Activated B cell treated with CpG ODN at 0.5 μM for 24 hours (primary cell): ENCODE measurements at regions not wholly inside any gene's neighbourhood (a gene's known extent, or its start where the extent isn't known, plus 50 kb on each side); places are given as distances from the start of the nearest gene placed in this dataset.
"Not testable (repeated sequence)": the region's sequence is repeated elsewhere in the genome, so short reads cannot be mapped to it uniquely, and the experiment has no call there.

ENCODE experiments used
- ATAC-seq: fragments of 200-7000 bp; cut with Tn5 transposase; one replicate; pipeline ENCODE4 v1.10.0; 2021; ENCODE audit warnings: low read depth, mild to moderate bottlenecking, moderate library complexity
- CTCF ChIA-PET: fragments of 350-600 bp; sonication (Branson Sonifier 250); formaldehyde crosslinking; loops from one replicate; lab custom pipeline; 2021; ENCODE audit warnings: antibody characterized with exemption; lab: Charles Lee
- POLR2A ChIA-PET: fragments of 350-600 bp; sonication (Branson Sonifier 250); formaldehyde crosslinking; loops from one replicate; lab custom pipeline; 2021; ENCODE audit warnings: antibody characterized with exemption; lab: Charles Lee
- DNase-seq: peaks from one replicate; pipeline ENCODE4 v3.0.0; 2022
- H3K27ac Mint-ChIP-seq: one replicate; pipeline ENCODE4 v1.8.0; 2020; ENCODE audit warnings: mixed read lengths
- H3K27me3 Mint-ChIP-seq: one replicate; pipeline ENCODE4 v1.8.0; 2021; ENCODE audit warnings: mixed read lengths
- H3K36me3 Mint-ChIP-seq: one replicate; pipeline ENCODE4 v1.8.0; 2021; ENCODE audit warnings: low read depth, mixed read lengths
- H3K4me1 Mint-ChIP-seq: one replicate; pipeline ENCODE4 v1.8.0; 2021; ENCODE audit warnings: mixed read lengths
- H3K4me3 Mint-ChIP-seq: one replicate; pipeline ENCODE4 v1.8.0; 2020; ENCODE audit warnings: mild to moderate bottlenecking, mixed read lengths
- H3K9me3 Mint-ChIP-seq: one replicate; pipeline ENCODE4 v1.8.0; 2020; ENCODE audit warnings: mixed read lengths
- CTCF ChIP-seq: fragments of 200-600 bp; IDR thresholded peaks from one replicate; pipeline ENCODE4 v1.8.0; 2022; ENCODE audit warnings: antibody characterized with exemption, mild to moderate bottlenecking
- intact Hi-C: fragments of 100-400 bp; cut with micrococcal nuclease; formaldehyde crosslinking; loops from one replicate; pipeline ENCODE4 v1.15.1; 2024

- H3K27me3 Mint-ChIP-seq, intact Hi-C loops, POLR2A ChIA-PET, DNase-seq, H3K36me3 Mint-ChIP-seq, H3K9me3 Mint-ChIP-seq, ATAC-seq, H3K27ac Mint-ChIP-seq, CTCF ChIA-PET, H3K4me3 Mint-ChIP-seq, H3K4me1 Mint-ChIP-seq: not testable (repeated sequence)
These were observed 116.2 kb upstream of the FAM20C start for GRCh38 chr7:76202-76601.

DNA sequence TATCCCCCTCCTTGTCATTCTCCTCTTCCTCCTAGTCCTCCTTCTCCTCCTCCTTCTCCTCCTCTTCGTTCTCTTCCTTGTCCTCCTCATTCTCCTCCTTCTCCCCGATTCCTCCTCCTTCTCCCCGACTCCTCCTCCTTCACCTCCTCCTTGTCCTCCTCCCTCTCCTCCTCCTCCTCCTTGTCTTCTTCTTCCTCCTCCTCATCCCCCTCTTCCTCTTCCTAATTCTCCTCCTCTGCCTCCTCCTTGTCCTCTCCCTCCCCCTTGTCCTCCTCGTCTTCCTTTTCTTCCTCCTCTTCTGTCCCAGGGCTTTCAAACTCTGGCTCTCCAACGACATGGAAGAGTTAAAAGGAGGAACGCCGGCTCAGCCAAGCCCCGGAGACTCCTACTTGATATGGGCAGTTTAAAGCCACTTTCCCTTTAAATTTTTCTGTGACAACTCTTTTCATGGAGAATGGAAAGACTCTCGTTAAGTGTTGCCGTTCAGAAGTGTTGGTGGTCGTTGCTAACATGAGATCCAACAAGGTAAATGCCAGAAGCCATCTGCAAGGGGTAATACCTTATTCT is 115.5 kb upstream of the FAM20C start:
- intact Hi-C loops, H3K27me3 Mint-ChIP-seq, POLR2A ChIA-PET, H3K9me3 Mint-ChIP-seq, H3K4me3 Mint-ChIP-seq, H3K36me3 Mint-ChIP-seq, ATAC-seq, DNase-seq, CTCF ChIA-PET, H3K27ac Mint-ChIP-seq, H3K4me1 Mint-ChIP-seq: not testable (repeated sequence)

GRCh38 chr7:78862-79261 is 113.5 kb upstream of the FAM20C start:
- H3K4me1 Mint-ChIP-seq, DNase-seq, POLR2A ChIA-PET, H3K27me3 Mint-ChIP-seq, ATAC-seq, H3K36me3 Mint-ChIP-seq, H3K27ac Mint-ChIP-seq, H3K4me3 Mint-ChIP-seq, H3K9me3 Mint-ChIP-seq, CTCF ChIA-PET, intact Hi-C loops: not testable (repeated sequence)

DNA sequence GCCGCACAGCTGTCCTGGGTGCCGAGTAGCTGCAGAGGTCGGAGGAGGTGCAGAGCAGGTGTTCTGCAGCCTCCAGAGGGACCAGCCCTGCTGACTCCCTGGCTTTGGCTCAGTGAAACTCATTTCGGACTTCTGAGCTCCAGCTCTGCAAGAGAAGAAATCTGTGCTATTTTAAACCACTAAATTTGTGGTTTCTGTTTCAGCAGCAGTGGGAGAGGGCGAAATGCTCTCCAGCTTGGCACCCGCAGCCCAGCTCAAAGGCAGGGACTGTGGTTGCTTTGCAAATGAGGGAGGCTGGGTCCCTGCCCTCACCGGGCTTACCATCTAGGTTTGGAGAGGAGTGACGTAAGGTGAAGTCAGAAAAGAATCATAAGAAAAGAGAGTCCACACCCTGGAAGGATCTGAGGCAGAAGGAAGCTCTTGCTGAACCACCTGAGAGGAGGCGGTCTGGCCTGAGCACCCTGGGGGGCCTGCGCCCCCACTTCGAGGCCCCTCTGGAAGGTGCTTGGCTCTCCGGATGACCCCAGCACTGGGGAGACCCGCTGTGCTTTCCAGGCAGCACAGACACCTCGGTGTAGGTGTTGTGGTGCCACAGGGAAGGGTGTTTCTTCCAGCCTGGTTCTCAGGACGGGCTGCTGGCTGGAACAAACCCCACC is 112.8 kb upstream of the FAM20C start:
- H3K9me3 Mint-ChIP-seq, CTCF ChIA-PET, H3K36me3 Mint-ChIP-seq, ATAC-seq, H3K4me3 Mint-ChIP-seq, H3K27ac Mint-ChIP-seq, H3K4me1 Mint-ChIP-seq, intact Hi-C loops, POLR2A ChIA-PET, H3K27me3 Mint-ChIP-seq, DNase-seq: not testable (repeated sequence)

GRCh38 chr7:80259-81067 is 111.9 kb upstream of the FAM20C start:
- no peak for DNase-seq
- no peak for TF ChIP-seq CTCF
- ChIA-PET CTCF (no interaction called here), POLR2A (no interaction called here)
- Mint-ChIP-seq H3K27ac (no peak overlapping the region), H3K36me3 (no peaks in the 10 kb centered on the region), H3K9me3 (no peaks in the 10 kb centered on the region), H3K27me3 (peaks cover 6% of the 10 kb centered on the region), H3K4me1 (no peaks in the 10 kb centered on the region), H3K4me3 (no peak overlapping the region)
- ATAC-seq: no peak
- intact Hi-C loops: no loop called here

DNA sequence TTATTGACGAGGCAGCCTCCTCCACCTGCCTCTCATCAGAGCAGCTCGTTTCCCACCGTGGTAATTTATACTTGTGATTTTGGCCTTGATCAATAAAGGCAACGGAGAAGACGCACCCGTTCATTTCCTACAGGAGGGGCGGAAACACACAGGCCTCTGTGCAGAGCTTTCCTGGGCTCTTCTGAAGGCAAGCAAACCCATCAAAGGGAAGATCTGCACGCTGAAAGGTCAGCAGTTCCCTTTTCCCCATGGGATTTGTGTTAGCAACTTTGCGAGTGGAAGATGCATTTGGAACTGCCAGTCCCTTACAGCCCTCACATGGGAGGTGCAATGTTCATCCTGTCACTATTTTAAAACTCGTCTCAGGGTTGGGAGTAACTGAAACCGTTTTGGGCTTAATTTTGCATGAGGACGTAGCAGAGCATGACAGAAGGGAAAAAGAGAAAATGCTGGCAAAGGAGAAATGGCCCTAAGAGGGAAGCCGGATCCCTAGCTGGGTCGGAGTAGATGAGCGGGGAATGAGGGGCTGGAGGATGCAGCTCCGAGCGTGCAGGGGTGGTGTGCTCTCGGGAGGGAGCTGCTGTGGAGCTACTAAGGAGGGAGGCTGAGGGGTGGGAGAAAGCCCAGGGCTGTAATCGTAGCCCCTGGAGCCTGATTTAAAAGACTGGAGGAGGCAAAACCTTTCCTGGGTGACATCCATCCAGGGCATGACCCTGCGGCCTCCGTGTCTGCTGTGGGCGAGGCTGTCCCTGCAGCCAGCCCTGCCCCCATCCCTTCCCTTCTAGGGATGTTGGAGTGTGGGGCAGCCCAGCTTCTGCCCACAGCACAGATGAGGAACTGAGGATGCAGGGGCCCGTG is 111.1 kb upstream of the FAM20C start:
- no peak overlapping the region for H3K4me3 Mint-ChIP-seq
- H3K4me1 Mint-ChIP-seq: no peaks in the 10 kb centered on the region
- ChIA-PET CTCF (no interaction called here), POLR2A (no interaction called here)
- H3K9me3 Mint-ChIP-seq: no peaks in the 10 kb centered on the region
- peaks cover 6% of the 10 kb centered on the region for H3K27me3 Mint-ChIP-seq
- H3K27ac Mint-ChIP-seq: no peak overlapping the region
- DNase-seq (no peak), ATAC-seq (no peak)
- TF ChIP-seq CTCF: no peak
- intact Hi-C loops: no loop called here
- H3K36me3 Mint-ChIP-seq: no peaks in the 10 kb centered on the region
